Neural cell (in vitro differentiated cells): ENCODE measurements at regions not wholly inside any gene's neighbourhood (a gene's known extent, or its start where the extent isn't known, plus 50 kb on each side); places are given as distances from the start of the nearest gene placed in this dataset.

ENCODE experiments used
- H2AFZ ChIP-seq: fragments of 200-600, 300-800 bp; sonication (generic), shearing (Covaris generic); 2 replicates; pipeline ENCODE4 v1.6.0; 2014; ENCODE audit warnings: low read depth, mild to moderate bottlenecking, antibody characterized with exemption, low read length, moderate library complexity
- H3F3A ChIP-seq: fragments of 200-600 bp; shearing (Covaris generic); 2 replicates; pipeline ENCODE4 v1.6.1; 2016; ENCODE audit warnings: mild to moderate bottlenecking, moderate library complexity, mixed read lengths, antibody characterized with exemption, low read length; ENCODE audit not compliant: insufficient read depth, poor library complexity, severe bottlenecking
- H3K27ac ChIP-seq: fragments of 200-600, 300-800 bp; sonication (generic), shearing (Covaris generic); 2 replicates; pipeline ENCODE4 v1.5.1; 2014; ENCODE audit warnings: mild to moderate bottlenecking, low read length, moderate library complexity
- H3K27me3 ChIP-seq: fragments of 300-800, 200-600 bp; sonication (generic), shearing (Covaris generic); 2 replicates; pipeline ENCODE4 v1.6.0; 2014; ENCODE audit warnings: mild to moderate bottlenecking, low read depth, low read length, moderate library complexity; ENCODE audit not compliant: insufficient read depth
- H3K36me3 ChIP-seq: fragments of 300-800, 200-600 bp; sonication (generic), shearing (Covaris generic); 2 replicates; pipeline ENCODE4 v1.5.1; 2014; ENCODE audit warnings: mild to moderate bottlenecking, antibody characterized with exemption, low read length, moderate library complexity; ENCODE audit not compliant: insufficient read depth
- H3K4me2 ChIP-seq: fragments of 300-800, 200-600 bp; sonication (generic), shearing (Covaris generic); 2 replicates; pipeline ENCODE4 v1.6.0; 2014; ENCODE audit warnings: mild to moderate bottlenecking, low read length
- H3K4me3 ChIP-seq: fragments of 300-800, 200-600 bp; sonication (generic), shearing (Covaris generic); 2 replicates; pipeline ENCODE4 v1.5.1; 2014; ENCODE audit warnings: mild to moderate bottlenecking, low read length, moderate library complexity
- H3K79me2 ChIP-seq: fragments of 200-600 bp; shearing (Covaris generic); replicated peaks from 2 replicates; pipeline ENCODE4 v1.6.0; 2014; ENCODE audit warnings: mild to moderate bottlenecking, low read length, moderate library complexity; ENCODE audit not compliant: insufficient read depth
- H3K9ac ChIP-seq: fragments of 300-800, 200-600 bp; sonication (generic), shearing (Covaris generic); 2 replicates; pipeline ENCODE4 v1.6.1; 2016; ENCODE audit warnings: mild to moderate bottlenecking, low read length, mixed read lengths
- H3K9me2 ChIP-seq: fragments of 200-600 bp; shearing (Covaris generic); 2 replicates; pipeline ENCODE4 v1.6.1; 2016; ENCODE audit warnings: mild to moderate bottlenecking, low read length, mixed read lengths; ENCODE audit not compliant: insufficient read depth
- H3K9me3 ChIP-seq: fragments of 200-600, 300-800 bp; sonication (generic), shearing (Covaris generic); 2 replicates; pipeline ENCODE4 v1.6.1; 2016; ENCODE audit warnings: mild to moderate bottlenecking, mixed run types, low read length, moderate library complexity, mixed read lengths
- H4K20me1 ChIP-seq: fragments of 200-600 bp; shearing (Covaris generic); 2 replicates; pipeline ENCODE4 v1.6.1; 2016; ENCODE audit warnings: mild to moderate bottlenecking, mixed run types; ENCODE audit not compliant: insufficient read depth
- EP300 ChIP-seq: fragments of 450-650 bp; conservative IDR thresholded peaks from 2 replicates; pipeline ENCODE4 v1.6.1; 2014; ENCODE audit warnings: antibody characterized with exemption, mild to moderate bottlenecking, moderate library complexity; ENCODE audit not compliant: poor library complexity, severe bottlenecking
- EZH2 ChIP-seq: fragments of 200-600, 300-800 bp; shearing (Covaris generic), sonication (generic); IDR thresholded peaks from 2 replicates; pipeline ENCODE4 v1.6.1; 2014; ENCODE audit warnings: antibody characterized with exemption, low read length, borderline replicate concordance, mild to moderate bottlenecking; ENCODE audit not compliant: insufficient read depth, poor library complexity, severe bottlenecking
- MXI1 ChIP-seq: fragments of 450-650 bp; conservative IDR thresholded peaks from 2 replicates; pipeline ENCODE4 v1.6.1; 2014; ENCODE audit warnings: antibody characterized with exemption, mild to moderate bottlenecking; ENCODE audit not compliant: poor library complexity, severe bottlenecking
- POLR2AphosphoS5 ChIP-seq: IDR thresholded peaks from 2 replicates; pipeline ENCODE4 v1.6.1; 2012
- RAD21 ChIP-seq: fragments of 450-650 bp; conservative IDR thresholded peaks from 2 replicates; pipeline ENCODE4 v1.6.1; 2014; ENCODE audit warnings: antibody characterized with exemption, mild to moderate bottlenecking, moderate library complexity
- REST ChIP-seq: IDR thresholded peaks from 2 replicates; pipeline ENCODE4 v1.6.1; 2012; ENCODE audit warnings: borderline replicate concordance
- SMC3 ChIP-seq: fragments of 450-650 bp; conservative IDR thresholded peaks from 2 replicates; pipeline ENCODE4 v1.6.1; 2014; ENCODE audit warnings: antibody characterized with exemption, mild to moderate bottlenecking, moderate library complexity; ENCODE audit not compliant: poor library complexity
- TF ChIP-seq, protein P1 (sequence below): fragments of 450-650 bp; IDR thresholded peaks from 2 replicates; pipeline ENCODE4 v1.5.1; 2014; ENCODE audit warnings: antibody characterized with exemption, mild to moderate bottlenecking, moderate library complexity; ENCODE audit not compliant: poor library complexity, severe bottlenecking

- Histone ChIP-seq H3K36me3 (no peaks in the 10 kb centered on the region), H3K9me2 (no peaks in the 10 kb centered on the region), H3K4me3 (no peak overlapping the region), H3F3A (peaks cover 9% of the 10 kb centered on the region), H3K27me3 (no peaks in the 10 kb centered on the region), H3K9me3 (no peaks in the 10 kb centered on the region), H3K4me2 (no peak overlapping the region), H2AFZ (no peak overlapping the region), H3K9ac (no peak overlapping the region), H4K20me1 (no peaks in the 10 kb centered on the region), H3K79me2 (no peaks in the 10 kb centered on the region), H3K27ac (no peak overlapping the region)
- TF ChIP-seq MXI1 (no peak), POLR2AphosphoS5 (no peak), SMC3 (no peak), EP300 (no peak), REST (no peak), EZH2 (no peak), RAD21 (no peak)
- TF ChIP-seq, protein P1, sequence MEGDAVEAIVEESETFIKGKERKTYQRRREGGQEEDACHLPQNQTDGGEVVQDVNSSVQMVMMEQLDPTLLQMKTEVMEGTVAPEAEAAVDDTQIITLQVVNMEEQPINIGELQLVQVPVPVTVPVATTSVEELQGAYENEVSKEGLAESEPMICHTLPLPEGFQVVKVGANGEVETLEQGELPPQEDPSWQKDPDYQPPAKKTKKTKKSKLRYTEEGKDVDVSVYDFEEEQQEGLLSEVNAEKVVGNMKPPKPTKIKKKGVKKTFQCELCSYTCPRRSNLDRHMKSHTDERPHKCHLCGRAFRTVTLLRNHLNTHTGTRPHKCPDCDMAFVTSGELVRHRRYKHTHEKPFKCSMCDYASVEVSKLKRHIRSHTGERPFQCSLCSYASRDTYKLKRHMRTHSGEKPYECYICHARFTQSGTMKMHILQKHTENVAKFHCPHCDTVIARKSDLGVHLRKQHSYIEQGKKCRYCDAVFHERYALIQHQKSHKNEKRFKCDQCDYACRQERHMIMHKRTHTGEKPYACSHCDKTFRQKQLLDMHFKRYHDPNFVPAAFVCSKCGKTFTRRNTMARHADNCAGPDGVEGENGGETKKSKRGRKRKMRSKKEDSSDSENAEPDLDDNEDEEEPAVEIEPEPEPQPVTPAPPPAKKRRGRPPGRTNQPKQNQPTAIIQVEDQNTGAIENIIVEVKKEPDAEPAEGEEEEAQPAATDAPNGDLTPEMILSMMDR: no peak
Measured at GRCh38 chr16:86734543-86735460, 156.5 kb downstream of the FOXL1 start.

- Histone ChIP-seq H3F3A (peaks cover 9% of the 10 kb centered on the region), H3K9ac (no peak overlapping the region), H2AFZ (no peak overlapping the region), H3K9me2 (no peaks in the 10 kb centered on the region), H3K79me2 (no peaks in the 10 kb centered on the region), H4K20me1 (no peaks in the 10 kb centered on the region), H3K27me3 (no peaks in the 10 kb centered on the region), H3K4me3 (no peak overlapping the region), H3K9me3 (no peaks in the 10 kb centered on the region), H3K4me2 (no peak overlapping the region), H3K27ac (no peak overlapping the region), H3K36me3 (no peaks in the 10 kb centered on the region)
- no peak for TF ChIP-seq EP300
- TF ChIP-seq POLR2AphosphoS5: no peak
- no peak for TF ChIP-seq SMC3
- TF ChIP-seq REST: no peak
- TF ChIP-seq RAD21: no peak
Measured at GRCh38 chr16:86735727-86736126, 157.4 kb downstream of the FOXL1 start.
